Heart right ventricle (tissue), 16 donors: ENCODE measurements at regions not wholly inside any gene's neighbourhood (a gene's known extent, or its start where the extent isn't known, plus 50 kb on each side); places are given as distances from the start of the nearest gene placed in this dataset.

Experiments
- ATAC-seq, 8 donors: fragments of 200-7000 bp; cut with Tn5 transposase; one replicate each; pipeline ENCODE4 v1.9.1; 2020; ENCODE audit warnings: mild to moderate bottlenecking in 8 of 8, moderate library complexity in 8 of 8, moderate number of reproducible peaks in 1 of 8
- DNase-seq, 2 donors: peaks; one replicate each; pipeline ENCODE4 v3.0.0-alpha.2; 2020
- H3K27ac ChIP-seq, 10 donors: fragments of 200-600 bp; sonication (generic) in 2 of 10; one replicate each; pipeline versions ENCODE4 v1.5.0 to v1.8.0; 2020 to 2022; ENCODE audit warnings: mild to moderate bottlenecking in 3 of 10
- H3K27me3 ChIP-seq, 7 donors: fragments of 200-600 bp; one replicate each; pipeline ENCODE4 v1.8.0; 2021 to 2022; ENCODE audit warnings: mild to moderate bottlenecking in 2 of 7
- H3K36me3 ChIP-seq, 9 donors: fragments of 200-600 bp; sonication (generic) in 1 of 9; one replicate each; pipeline versions ENCODE4 v1.5.0 to v1.8.0; 2020 to 2022; ENCODE audit warnings: mild to moderate bottlenecking in 2 of 9
- H3K4me1 ChIP-seq, 9 donors: fragments of 200-600 bp; sonication (generic) in 1 of 9; one replicate each; pipeline versions ENCODE4 v1.5.0 to v1.8.0; 2020 to 2022; ENCODE audit warnings: mild to moderate bottlenecking in 4 of 9
- H3K4me3 ChIP-seq, 10 donors: fragments of 200-600 bp; sonication (generic) in 2 of 10; one replicate each; pipeline versions ENCODE4 v1.5.0 to v1.8.0; 2020 to 2022; ENCODE audit warnings: mild to moderate bottlenecking in 7 of 10, moderate library complexity in 2 of 10
- H3K9me3 ChIP-seq, 11 donors: fragments of 200-600 bp in 10 of 11; sonication (generic) in 2 of 11; one replicate each; pipeline versions ENCODE4 v1.5.0 to v1.8.0; 2013 to 2022; ENCODE audit warnings: mild to moderate bottlenecking in 2 of 11, control low read depth in 1 of 11, moderate library complexity in 1 of 11
- WGBS, 2 donors: extraction: QIAGEN DNeasy Blood & Tissue Kit; methylation state at CpG; one replicate each; pipeline ENCODE4 v1.1.7; 2013; ENCODE audit warnings: inconsistent platforms in 1 of 2; 5-methylcytosine and 5-hydroxymethylcytosine counted together
- intact Hi-C, 10 donors: fragments of 100-400 bp; cut with DNase I; formaldehyde crosslinking; loops; one replicate each; pipeline versions ENCODE4 v1.11.1 to v1.14.2; 2022
- TF ChIP-seq, protein P1 (sequence below), 9 donors: fragments of 200-600 bp; sonication (generic) in 2 of 9; IDR thresholded peaks; one replicate each; pipeline versions ENCODE4 v1.5.0 to v1.8.0; 2021 to 2022; ENCODE audit warnings: antibody characterized with exemption in 9 of 9, mild to moderate bottlenecking in 5 of 9, moderate library complexity in 1 of 9
- donor health status: Arrhythmogenic right ventricular cardiomyopathy.
- donor health status: ischemic (EF 13 %, LVEDD 7.1; RV severe dilation, severe dysfunction).
- donor health status: healthy with polysubstance abuse.
- donor health status: DM: no; HTN: yes; CAD: no.
- donor health status: DM: no; HTN: no; CAD: no.
- donor health status: ischemic (EF 25% LVEDD 6.9; RV normal size, moderate dysfunction).
- donor health status: ischemic (EF 25% LVEDD 5.7; RV mildly dilated, moderate dysfunction).
- donor health status: healthy.
- donor health status: DM: yes; HTN: yes; CAD: no.
- donor health status: Ischemic cardiomyopathy.
- donor health status: ischemic (EF 35%, LVEDD 5.7; RV mildly dilated, moderate dysfunction).
- donor health status: nonischemic (EF 11% LVEDD 7.7; RV severe dilation, severe dysfunction).
- donor health status: DM: yes; HTN: yes; CAD: no.
- donor health status: PGD.
- donor health status: ischemic (EF 29% LVEDD 5.4; RV normal size, mild dysfunction).
- donor health status: nonischemic (EF 23%, LVEDD 6.1; RV moderate dilation, normal function).

DNA sequence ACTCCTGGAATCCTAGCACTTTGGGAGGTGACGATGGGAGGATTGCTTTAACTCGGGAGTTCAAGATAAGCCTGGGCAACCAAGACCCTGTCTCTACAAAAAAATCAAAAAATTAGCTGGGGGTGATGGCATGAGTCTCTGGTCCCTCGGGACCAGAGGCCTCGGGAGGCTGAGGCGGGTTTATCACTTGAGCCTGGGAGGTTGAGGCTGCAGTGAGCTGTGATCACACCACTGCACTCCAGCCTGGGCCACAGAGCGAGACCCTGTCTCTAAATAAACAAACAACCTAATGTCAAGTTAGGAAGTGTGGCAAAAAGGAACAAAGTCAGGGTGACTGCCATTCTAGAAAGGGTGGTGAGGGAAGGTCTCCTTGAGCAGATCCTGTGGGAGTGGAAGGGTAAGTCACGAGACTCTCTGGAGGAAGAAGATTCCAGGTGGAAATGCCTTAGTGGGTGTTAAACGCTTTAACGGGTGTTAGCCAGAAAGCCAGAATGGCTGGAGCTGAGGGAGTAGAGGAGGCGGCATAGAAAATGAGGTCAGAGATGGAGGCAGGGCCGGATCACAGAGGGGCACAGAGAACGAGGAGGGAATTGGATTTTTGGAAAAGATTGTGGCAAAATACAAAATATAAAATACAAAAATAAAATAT, 62.2 kb upstream of the ATP5PO start:
- 75 to 82% methylated on average over 12 of the region's 12 CpGs for WGBS, 2 donors
- Histone ChIP-seq H3K27ac (peak overlapping the region in 2 of 10 donors; percentile 73 to 91), H3K9me3 (peaks cover 0 to 5% (median 0%) of the 10 kb centered on the region in 11 donors), H3K27me3 (no peaks in the 10 kb centered on the region), H3K4me1 (peaks cover 0 to 40% (median 10%) of the 10 kb centered on the region in 9 donors), H3K36me3 (no peaks in the 10 kb centered on the region), H3K4me3 (no peak overlapping the region)
- TF ChIP-seq, protein P1, sequence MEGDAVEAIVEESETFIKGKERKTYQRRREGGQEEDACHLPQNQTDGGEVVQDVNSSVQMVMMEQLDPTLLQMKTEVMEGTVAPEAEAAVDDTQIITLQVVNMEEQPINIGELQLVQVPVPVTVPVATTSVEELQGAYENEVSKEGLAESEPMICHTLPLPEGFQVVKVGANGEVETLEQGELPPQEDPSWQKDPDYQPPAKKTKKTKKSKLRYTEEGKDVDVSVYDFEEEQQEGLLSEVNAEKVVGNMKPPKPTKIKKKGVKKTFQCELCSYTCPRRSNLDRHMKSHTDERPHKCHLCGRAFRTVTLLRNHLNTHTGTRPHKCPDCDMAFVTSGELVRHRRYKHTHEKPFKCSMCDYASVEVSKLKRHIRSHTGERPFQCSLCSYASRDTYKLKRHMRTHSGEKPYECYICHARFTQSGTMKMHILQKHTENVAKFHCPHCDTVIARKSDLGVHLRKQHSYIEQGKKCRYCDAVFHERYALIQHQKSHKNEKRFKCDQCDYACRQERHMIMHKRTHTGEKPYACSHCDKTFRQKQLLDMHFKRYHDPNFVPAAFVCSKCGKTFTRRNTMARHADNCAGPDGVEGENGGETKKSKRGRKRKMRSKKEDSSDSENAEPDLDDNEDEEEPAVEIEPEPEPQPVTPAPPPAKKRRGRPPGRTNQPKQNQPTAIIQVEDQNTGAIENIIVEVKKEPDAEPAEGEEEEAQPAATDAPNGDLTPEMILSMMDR (IDR thresholded peaks at IDR 0.05) = no peak
- ATAC-seq = no peak
- intact Hi-C loops = loop anchor here in 3 of 10 donors (5.0 to 10.0 kb wide), 3 partner anchors 44 to 1064 kb away; partner anchors contain the start of genes MRPS6 (in 1 of the 3) and SLC5A3 (in 1 of the 3)
- no peak for DNase-seq

DNA sequence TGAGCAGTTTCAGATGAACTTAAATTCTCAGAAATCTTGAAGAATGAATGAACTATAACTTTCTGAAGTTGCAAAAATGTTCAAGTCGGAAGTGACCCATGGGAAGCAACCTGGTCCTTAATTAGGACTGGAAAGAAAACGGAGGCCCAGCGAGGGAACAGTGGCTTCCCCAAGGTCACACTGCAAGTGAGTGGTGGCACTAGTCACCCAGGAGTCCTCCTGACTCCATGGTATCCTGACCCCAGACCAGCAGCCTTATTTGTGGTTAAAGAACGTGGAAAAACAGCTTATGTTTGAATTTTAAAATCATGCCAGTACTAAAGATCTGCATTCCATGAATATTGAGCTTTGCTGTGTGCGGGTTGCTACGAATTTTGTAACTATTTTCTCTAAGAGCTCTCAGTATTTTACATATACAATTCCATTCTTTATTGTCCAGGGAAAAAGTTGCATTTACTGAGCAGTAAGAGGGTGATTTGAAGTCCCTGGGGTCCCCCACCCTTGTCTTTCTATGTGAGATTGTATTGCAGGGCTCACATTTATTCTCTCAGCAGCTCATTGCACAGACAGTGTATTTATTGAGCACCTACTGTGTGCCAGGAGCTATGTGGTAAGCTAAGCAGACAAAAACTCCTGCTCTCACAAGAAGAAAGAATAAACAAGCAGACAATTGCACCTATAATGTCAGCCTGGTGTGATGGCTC, 61.6 kb upstream of the ATP5PO start:
- intact Hi-C loops = loop anchor here in 3 of 10 donors (5.0 to 10.0 kb wide), 3 partner anchors 45 to 1065 kb away; partner anchors contain the start of genes MRPS6 (in 1 of the 3) and SLC5A3 (in 1 of the 3)
- peak overlapping the region in 7 of 10 donors; percentile 28 to 91 (median 81) for H3K27ac ChIP-seq
- H3K9me3 ChIP-seq = peaks cover 0 to 5% (median 0%) of the 10 kb centered on the region in 11 donors
- H3K4me3 ChIP-seq = no peak overlapping the region
- DNase-seq = no peak
- H3K27me3 ChIP-seq = no peaks in the 10 kb centered on the region
- ATAC-seq = peak in 2 of 8 donors; percentile 27 to 46
- H3K36me3 ChIP-seq = no peaks in the 10 kb centered on the region
- peaks cover 0 to 40% (median 10%) of the 10 kb centered on the region in 9 donors for H3K4me1 ChIP-seq
- 74% methylated on average over 6 of the region's 6 CpGs for WGBS, 2 donors
- TF ChIP-seq, protein P1 (IDR thresholded peaks at IDR 0.05) = no peak

DNA sequence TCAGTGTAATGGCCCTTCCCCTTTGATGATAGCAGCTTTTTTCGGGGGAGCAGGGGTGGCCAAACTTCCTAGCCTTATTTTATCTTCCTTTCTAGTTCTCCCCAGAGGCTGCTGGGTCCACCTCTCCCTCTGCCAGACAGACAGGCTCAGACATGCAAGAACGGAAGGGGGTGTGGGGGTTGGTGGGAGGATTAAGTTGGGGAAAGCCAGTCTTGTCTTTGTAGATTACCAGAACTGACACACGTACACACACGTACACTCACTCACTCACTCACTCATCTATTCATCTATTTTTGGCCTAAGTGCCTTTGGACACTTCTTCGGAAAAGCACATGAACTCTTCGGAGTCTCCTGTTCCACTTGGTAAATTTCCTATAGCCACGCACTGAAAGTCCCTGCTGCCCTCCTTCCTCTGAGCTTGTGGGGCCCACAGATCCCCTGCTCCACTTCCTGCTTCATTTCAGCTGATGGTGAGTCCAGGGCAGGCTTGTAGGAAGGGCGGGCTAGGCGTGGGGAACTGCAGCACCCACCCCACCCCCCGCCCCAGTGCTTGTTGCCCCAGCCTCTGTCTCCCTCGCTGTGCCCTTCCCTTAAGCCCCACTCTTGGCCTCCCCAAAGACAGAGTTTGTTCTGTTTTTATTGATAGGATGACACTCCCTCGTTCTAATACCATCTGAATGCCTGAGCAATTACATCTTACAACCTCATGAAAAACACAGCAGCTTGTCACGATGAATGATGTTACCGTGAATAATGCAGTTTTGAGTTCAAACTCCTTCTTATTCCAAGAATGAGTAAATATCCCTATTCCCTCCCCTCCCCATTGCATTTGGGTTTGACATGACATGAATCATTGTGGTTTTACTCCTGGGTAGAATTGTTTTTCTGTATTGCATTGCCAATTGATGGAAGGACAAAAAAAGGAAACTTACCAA, 60.7 kb upstream of the ATP5PO start:
- Histone ChIP-seq H3K36me3 (no peaks in the 10 kb centered on the region), H3K4me1 (peaks cover 0 to 40% (median 10%) of the 10 kb centered on the region in 9 donors), H3K4me3 (peak overlapping the region in 4 of 10 donors; percentile 10 to 22 (median 20)), H3K27ac (peak overlapping the region; percentile 28 to 91 (median 76)), H3K27me3 (no peaks in the 10 kb centered on the region), H3K9me3 (peaks cover 0 to 5% (median 0%) of the 10 kb centered on the region in 11 donors)
- TF ChIP-seq, protein P1 (IDR thresholded peaks at IDR 0.05) = no peak
- peak; percentile 34 to 35 for DNase-seq
- intact Hi-C loops = loop anchor here in 3 of 10 donors (5.0 to 10.0 kb wide), 3 partner anchors 46 to 1066 kb away; partner anchors contain the start of genes MRPS6 (in 1 of the 3) and SLC5A3 (in 1 of the 3)
- ATAC-seq = peak; percentile 69 to 92 (median 78)
- 20 to 26% methylated on average over 14 of the region's 14 CpGs for WGBS, 2 donors
